GM21515 (cell line): ENCODE measurements at regions not wholly inside any gene's neighbourhood (a gene's known extent, or its start where the extent isn't known, plus 50 kb on each side); places are given as distances from the start of the nearest gene placed in this dataset.

Source experiments
- ATAC-seq: cut with Tn5 transposase; IDR thresholded peaks from one replicate; pipeline ENCODE4 v1.9.1; 2021; ENCODE audit not compliant: unreplicated experiment

DNA sequence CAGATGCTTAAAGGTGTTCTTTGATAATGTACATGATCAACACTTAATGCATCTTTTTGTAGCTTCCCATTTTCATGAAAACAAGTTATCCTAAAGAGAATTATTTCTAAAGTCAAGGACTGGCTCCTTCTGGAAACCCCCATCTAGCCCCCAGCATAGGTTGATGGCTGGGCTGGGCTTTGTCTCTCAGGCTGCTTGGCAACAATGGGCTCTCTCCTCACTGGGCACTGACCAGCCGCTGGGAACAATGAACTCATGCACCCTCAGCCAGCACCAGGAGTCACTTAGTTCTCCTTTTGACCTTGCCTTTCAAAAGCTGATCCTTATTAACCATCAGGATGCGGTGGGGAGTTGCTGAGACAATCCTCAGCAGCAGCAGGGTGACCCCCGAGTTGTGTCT, 293.0 kb upstream of the PLXNA2 start:
- no peak for ATAC-seq

DNA sequence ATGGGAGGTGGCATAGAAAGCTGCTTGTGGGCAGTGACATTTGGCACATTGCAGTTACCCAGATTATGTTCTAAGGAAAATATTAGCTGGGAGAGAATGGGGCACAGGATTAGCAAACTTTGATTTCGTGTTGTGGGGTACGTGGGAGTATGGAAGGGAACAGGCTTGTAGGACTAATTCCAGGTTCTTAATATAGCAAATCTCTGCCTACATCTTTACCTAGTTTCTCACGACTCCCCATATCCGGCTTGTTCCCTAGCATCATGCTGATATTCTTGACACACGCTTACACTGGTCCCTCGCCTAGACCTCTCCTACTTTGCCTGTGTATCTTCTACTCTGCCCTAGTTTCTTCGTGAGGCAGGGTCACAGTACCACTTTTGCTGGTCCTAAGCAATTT, 293.9 kb upstream of the PLXNA2 start:
- no peak for ATAC-seq

GRCh38 chr1:208538587-208538986, 294.4 kb upstream of the PLXNA2 start:
- ATAC-seq: no peak

DNA sequence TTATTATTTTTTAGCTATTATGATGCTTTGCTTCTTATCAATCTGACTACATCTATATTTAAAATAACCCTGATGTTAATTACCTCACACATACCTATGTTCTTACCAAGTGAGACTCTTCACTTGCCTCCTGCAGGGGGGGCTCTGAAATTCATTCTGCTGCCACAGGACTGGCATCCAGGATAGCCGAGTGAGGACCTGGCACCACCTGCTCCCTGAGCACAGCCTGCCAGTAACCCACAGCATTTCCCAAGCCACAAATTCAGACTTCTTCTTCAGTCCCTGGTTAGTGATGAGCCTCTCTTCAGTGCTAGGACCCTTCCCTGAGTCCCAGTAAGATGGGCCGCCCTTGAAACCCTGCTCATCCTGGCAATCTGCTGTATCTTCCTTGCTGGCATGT, 296.5 kb upstream of the PLXNA2 start:
- no peak for ATAC-seq

GRCh38 chr1:208541225-208541855, 297.2 kb upstream of the PLXNA2 start:
- ATAC-seq: no peak

DNA sequence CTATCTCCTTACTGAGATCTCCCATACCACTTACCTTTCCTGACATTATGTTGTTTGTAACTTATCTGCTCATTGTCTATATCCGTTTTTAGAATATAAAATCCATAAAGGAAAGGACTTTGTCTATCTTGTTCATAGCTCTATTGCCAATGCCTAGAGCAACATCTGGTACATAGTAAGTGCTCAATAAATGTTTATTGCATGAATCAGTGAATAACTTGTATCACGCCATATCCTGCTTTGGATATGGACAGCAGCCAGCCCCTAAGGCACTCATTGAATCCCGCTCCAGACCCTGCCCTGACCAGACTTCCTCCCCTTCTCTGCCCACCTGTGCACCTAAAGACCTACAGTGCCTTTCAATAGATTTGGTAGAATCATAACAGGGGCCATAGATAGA, 298.1 kb upstream of the PLXNA2 start:
- no peak for ATAC-seq

- no peak for ATAC-seq
Measured at GRCh38 chr1:208544053-208544452, 299.9 kb upstream of the PLXNA2 start.

GRCh38 chr1:208544794-208545193, 300.6 kb upstream of the PLXNA2 start:
- no peak for ATAC-seq

- no peak for ATAC-seq
Measured at GRCh38 chr1:208551024-208551423, 306.8 kb upstream of the PLXNA2 start.

DNA sequence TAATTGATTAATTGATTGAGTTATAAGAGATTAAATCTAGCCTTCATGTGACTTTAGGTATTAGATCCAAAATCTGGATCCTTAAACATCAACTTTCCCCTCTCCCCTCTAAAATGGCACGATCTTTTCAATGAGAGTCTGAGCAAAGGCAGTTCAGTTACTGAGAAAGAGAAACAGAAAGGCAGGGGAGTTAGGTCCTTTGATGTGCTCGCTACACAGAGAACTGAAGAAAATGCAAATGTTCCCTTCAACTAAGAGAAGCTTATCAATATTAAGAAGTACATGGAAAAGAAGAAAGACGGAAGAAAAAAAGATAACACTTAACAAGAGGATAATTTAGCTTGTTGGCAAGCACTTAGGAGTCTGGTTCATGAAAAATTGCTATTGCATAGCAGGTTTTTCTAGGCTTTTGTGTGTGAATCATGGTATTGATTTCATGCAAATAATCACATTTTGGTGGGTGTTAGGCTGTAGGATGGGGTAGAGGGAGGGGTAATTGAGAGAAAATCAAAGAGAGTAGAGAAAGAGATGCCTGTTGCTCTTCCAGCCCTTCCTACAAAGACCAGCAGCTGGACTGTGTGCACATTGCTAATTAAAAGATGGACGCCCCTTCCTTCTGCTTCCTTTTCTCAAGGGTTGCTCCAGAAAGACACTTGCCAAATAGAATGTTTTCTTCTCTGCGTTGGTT, 307.6 kb upstream of the PLXNA2 start:
- ATAC-seq: no peak

GRCh38 chr1:208552928-208553327, 308.7 kb upstream of the PLXNA2 start:
- ATAC-seq: no peak

- ATAC-seq: no peak
Measured at GRCh38 chr1:208556461-208556860, 312.3 kb upstream of the PLXNA2 start.

GRCh38 chr1:208557046-208557722, 313.0 kb upstream of the PLXNA2 start:
- ATAC-seq: no peak

DNA sequence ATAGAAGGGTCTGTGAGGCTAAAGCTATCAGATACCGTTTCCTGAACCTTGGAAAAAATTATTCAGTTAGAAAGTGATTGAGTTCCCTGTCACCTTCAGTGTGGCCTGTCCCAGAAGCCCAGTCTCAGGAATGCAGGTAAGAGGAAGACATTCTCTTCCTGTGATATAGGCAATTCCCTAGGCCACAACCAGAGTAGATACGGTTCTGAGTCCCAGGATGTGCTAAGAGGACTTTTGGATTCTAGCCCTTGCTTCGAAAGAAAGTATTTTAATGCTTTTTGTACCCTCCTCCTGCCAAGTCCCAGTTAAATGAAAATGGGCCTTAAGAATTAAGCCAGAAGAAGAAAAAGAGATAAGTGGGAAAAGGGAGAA, 313.5 kb upstream of the PLXNA2 start:
- no peak for ATAC-seq

- no peak for ATAC-seq
Measured at GRCh38 chr1:208559597-208560329, 315.6 kb upstream of the PLXNA2 start.

GRCh38 chr1:208562151-208562960, 318.2 kb upstream of the PLXNA2 start:
- no peak for ATAC-seq

GRCh38 chr1:208564466-208564865, 320.3 kb upstream of the PLXNA2 start:
- ATAC-seq: no peak

- no peak for ATAC-seq
Measured at GRCh38 chr1:208565756-208566440, 321.7 kb upstream of the PLXNA2 start.

- ATAC-seq: no peak
Measured at GRCh38 chr1:208569181-208569580, 325.0 kb upstream of the PLXNA2 start.

GRCh38 chr1:208570362-208570761, 326.2 kb upstream of the PLXNA2 start:
- ATAC-seq: no peak
